GM19240 (cell line): ENCODE measurements at regions not wholly inside any gene's neighbourhood (a gene's known extent, or its start where the extent isn't known, plus 50 kb on each side); places are given as distances from the start of the nearest gene placed in this dataset.
"Not testable (repeated sequence)": the region's sequence is repeated elsewhere in the genome, so short reads cannot be mapped to it uniquely, and the experiment has no call there.

Experiments used
- DNase-seq: peaks from one replicate; pipeline ENCODE4 v3.0.0; 2011; ENCODE audit warnings: low spot score; ENCODE audit not compliant: insufficient read length

GRCh38 chr4:12949719-12950490 is 534.2 kb downstream of the RAB28 start:
- DNase-seq: no peak

GRCh38 chr4:12943069-12943468 is 541.1 kb downstream of the RAB28 start:
- no peak for DNase-seq

GRCh38 chr4:12933760-12934221 is 550.3 kb downstream of the RAB28 start:
- DNase-seq: no peak

DNA sequence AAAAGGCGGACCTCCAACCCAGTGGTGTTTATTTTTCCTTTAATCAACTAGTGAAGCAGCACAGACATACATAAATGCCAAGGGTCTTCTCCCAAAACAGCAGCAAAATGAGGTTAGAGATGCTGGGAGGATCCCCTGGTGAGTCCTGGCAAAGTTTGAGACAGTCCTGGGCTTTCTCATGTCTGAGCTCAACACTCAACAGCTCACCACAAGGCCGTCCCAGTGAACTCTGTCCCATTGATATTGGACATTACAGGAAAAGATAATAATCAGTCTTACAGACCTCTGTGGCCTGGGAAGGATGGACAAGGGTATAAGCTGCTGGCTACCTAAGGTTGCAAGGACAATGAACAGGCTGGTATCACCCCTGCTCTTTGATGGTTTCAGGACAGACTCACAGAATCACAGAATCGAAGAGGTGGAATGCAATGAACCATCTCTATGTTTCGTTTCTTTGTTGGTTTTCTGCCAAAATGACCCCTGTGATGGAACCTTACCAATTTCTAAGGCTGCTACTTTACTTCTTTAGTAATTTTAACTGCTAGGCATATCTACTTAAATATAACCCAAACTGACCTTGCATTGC is 551.8 kb downstream of the RAB28 start:
- DNase-seq: no peak

GRCh38 chr4:12929784-12930183 is 554.4 kb downstream of the RAB28 start:
- DNase-seq: no peak

GRCh38 chr4:12928751-12929150 is 555.4 kb downstream of the RAB28 start:
- DNase-seq: no peak

- no peak for DNase-seq
Observed at GRCh38 chr4:12926189-12927066, 557.7 kb downstream of the RAB28 start.

DNA sequence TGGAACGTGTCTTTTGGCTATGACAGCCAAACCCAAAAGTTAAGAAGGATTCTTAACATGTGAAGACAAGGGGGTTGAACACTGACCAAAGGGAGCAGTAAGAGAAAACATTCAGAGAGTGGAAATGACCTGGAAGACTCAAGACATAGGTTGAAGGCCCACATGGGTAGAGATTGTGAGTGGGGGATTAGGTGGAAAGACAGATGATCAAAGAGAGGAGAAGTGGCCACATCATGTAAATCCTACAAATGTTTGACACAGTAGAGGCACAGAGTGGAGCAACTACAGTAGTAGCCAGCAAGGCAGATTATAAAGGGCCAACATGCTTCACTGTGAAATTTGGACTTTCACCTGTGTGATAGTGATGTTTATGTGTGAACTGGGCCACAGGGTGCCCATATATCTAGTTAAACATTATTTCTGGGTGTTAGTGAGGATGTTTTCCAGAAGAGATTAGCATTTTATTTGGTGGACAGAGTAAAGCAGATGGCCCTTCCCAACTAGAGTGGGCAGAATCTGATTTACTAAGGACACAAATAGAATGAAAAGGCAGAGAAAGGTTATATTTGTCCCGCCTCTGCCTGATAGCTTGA is 559.3 kb downstream of the RAB28 start:
- no peak for DNase-seq

DNA sequence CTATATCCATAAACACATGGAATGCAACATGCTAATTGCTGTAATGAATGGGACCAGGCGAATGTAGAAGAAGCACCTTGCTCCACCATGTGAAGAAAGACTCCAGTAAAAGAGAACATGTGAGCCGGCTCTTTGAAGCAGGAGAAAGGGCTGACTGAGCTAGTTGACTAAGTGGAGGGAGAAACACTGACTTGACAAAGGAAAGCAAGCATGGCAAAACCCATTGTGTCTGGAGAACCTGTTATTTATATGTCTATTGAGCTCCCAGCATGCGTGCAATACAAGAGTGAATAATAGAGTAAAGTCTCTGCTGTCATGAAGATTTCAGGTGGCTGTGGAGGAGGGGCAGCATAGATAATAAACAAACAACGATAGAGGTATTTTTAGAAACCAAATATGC is 559.9 kb downstream of the RAB28 start:
- no peak for DNase-seq

- no peak for DNase-seq
Observed at GRCh38 chr4:12912896-12913418, 571.2 kb downstream of the RAB28 start.

DNA sequence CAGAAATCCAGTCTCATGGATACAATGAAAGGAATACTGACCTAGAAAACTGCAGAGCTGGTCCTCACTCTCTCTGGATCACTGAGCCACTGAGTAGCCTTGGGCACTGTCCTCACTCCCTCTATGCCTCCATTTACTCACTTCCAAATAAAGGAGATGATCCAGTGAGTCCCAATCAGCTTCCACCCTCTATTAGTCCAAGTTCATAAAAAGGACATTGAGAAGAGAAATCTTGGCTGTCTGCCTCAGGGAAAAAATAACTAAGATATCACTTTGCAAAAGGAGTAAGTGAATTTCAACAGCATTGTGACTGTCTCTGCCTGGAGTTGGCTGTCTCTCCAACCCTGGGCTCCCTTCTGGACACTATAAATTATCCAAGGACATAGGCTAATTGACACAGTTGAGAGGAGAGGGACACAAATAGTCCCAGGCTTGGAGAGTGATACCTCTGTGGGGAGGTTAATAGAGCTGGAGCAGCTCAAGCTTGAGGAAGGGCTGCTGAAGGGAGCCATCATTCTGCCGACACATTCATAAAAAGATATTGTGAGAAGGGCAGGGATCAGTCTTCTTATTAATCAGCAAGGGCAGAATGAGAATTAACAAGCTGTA is 572.3 kb downstream of the RAB28 start:
- no peak for DNase-seq

GRCh38 chr4:12903640-12904039 is 580.5 kb downstream of the RAB28 start:
- DNase-seq: not testable (repeated sequence)

- DNase-seq: no peak
Observed at GRCh38 chr4:12902735-12903134, 581.4 kb downstream of the RAB28 start.

DNA sequence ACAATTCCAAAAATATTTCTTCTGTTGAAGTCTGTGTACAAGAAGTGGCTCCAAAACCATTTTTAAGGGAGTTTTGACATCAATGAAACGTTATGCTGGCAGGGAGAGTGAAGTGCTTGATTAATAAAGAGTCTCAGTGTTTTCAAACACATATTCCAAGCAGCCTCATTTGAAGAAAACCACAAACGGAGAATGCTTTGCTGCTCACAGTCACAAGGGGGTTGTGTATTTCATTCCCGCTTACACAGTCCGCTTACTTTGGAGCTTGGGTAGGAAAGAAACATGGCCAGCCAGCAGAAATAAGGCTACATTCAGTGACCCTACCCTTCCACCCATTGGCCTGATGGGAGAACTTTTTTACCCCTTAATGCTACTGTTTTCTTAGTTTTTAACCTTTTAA is 586.2 kb downstream of the RAB28 start:
- no peak for DNase-seq

DNA sequence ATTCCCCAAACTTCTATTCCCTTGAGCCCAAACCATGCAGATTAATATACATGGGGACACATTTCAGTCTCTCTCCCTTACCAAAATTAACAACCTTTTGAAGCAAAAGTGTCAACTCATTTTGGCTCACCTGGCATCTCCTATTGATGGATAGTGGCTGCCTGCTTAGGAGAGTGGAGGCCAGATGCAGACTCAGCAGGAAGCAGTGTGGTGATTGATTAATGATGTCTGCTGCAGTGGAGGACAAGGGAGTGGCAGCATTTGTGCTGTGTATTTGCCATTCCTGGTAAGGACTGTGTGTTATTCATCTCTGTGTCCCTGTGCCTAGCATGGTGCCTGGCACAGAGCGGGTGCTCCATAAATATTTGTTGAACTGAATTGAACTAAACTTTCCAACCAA is 590.1 kb downstream of the RAB28 start:
- DNase-seq: no peak

DNA sequence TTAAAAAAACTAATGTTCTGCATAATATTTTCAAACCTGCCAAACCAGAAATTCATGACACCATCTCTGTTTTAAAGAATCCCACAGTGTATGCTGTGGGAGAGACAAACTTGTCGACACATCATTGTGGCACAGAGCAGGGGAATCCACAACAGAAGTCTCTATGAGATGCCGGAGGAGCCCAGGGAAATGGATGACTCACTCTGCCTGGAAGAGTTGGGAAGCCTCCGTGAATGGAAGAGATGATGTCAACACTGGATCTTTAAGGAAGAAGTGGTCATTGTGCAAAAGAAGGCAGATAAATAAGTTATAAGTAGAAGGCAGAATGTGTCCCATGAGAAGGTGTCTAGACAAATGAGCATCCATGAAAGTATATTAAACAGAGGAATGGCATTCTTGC is 595.1 kb downstream of the RAB28 start:
- no peak for DNase-seq

GRCh38 chr4:12884846-12885796 is 599.0 kb downstream of the RAB28 start:
- no peak for DNase-seq

GRCh38 chr4:12881945-12882584 is 602.1 kb downstream of the RAB28 start:
- no peak for DNase-seq

DNA sequence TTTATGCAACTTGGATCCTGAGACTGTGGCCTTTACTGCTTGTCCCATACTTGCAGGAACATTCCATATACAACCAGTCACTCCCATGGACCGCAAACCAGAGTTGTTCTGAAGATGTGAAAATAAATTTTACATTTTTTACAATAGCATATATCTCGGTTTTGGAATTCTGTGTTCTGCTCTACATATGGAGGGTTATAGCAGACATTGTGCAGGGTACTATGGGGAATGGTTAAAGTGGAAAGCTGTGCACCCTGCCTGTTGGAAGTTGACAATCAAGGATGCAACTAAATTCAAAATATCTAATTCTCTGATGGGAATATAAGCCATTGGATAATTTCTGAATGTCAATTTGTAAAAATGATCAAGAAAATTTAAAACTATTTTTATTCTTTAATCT is 603.3 kb downstream of the RAB28 start:
- DNase-seq: no peak
